HEK293T (cell line): ENCODE measurements at regions not wholly inside any gene's neighbourhood (a gene's known extent, or its start where the extent isn't known, plus 50 kb on each side); places are given as distances from the start of the nearest gene placed in this dataset.

Experiments used
- CTCF ChIA-PET: fragments of 350-600 bp; formaldehyde crosslinking; extraction: SDS; loops from one replicate; lab custom pipeline; 2021; ENCODE audit warnings: antibody characterized with exemption, inconsistent platforms; lab: Yijun Ruan, JAX
- POLR2A ChIA-PET: fragments of 350-600 bp; formaldehyde crosslinking; extraction: SDS; loops from one replicate; lab custom pipeline; 2020; ENCODE audit warnings: antibody characterized with exemption, inconsistent platforms; lab: Yijun Ruan, JAX
- DNase-seq: peaks from one replicate; pipeline ENCODE4 v3.0.0; 2012; ENCODE audit warnings: mixed read lengths; ENCODE audit errors: extremely low spot score
- ARNT ChIP-seq: fragments of 450-650 bp; IDR thresholded peaks from 2 replicates; pipeline ENCODE4 v1.6.1; 2017; ENCODE audit warnings: mild to moderate bottlenecking
- BHLHE40 ChIP-seq: fragments of 450-650 bp; IDR thresholded peaks from 2 replicates; pipeline ENCODE4 v1.6.1; 2016; ENCODE audit warnings: mild to moderate bottlenecking, moderate library complexity, borderline replicate concordance
- CTBP1 ChIP-seq: fragments of 450-650 bp; IDR thresholded peaks from 2 replicates; pipeline ENCODE4 v1.6.1; 2016; ENCODE audit warnings: borderline replicate concordance
- ELF4 ChIP-seq: fragments of 450-650 bp; IDR thresholded peaks from 2 replicates; pipeline ENCODE4 v1.6.1; 2017; ENCODE audit warnings: antibody characterized with exemption
- FOXA1 ChIP-seq: fragments of 450-650 bp; IDR thresholded peaks from 2 replicates; pipeline ENCODE4 v1.6.1; 2016; ENCODE audit warnings: mild to moderate bottlenecking
- FOXK2 ChIP-seq: fragments of 450-650 bp; IDR thresholded peaks from 2 replicates; pipeline ENCODE4 v1.6.1; 2016; ENCODE audit warnings: mild to moderate bottlenecking
- FOXM1 ChIP-seq: fragments of 450-650 bp; IDR thresholded peaks from 2 replicates; pipeline ENCODE4 v1.6.1; 2017; ENCODE audit warnings: mild to moderate bottlenecking, borderline replicate concordance
- HDGF ChIP-seq: fragments of 450-650 bp; IDR thresholded peaks from 2 replicates; pipeline ENCODE4 v1.6.1; 2017; ENCODE audit warnings: antibody characterized with exemption, borderline replicate concordance
- L3MBTL2 ChIP-seq: fragments of 450-650 bp; conservative IDR thresholded peaks from 2 replicates; pipeline ENCODE4 v1.6.1; 2016; ENCODE audit warnings: mild to moderate bottlenecking
- LEF1 ChIP-seq: fragments of 450-650 bp; IDR thresholded peaks from 2 replicates; pipeline ENCODE4 v1.6.1; 2017; ENCODE audit warnings: mild to moderate bottlenecking, borderline replicate concordance
- NFRKB ChIP-seq: fragments of 450-650 bp; IDR thresholded peaks from 2 replicates; pipeline ENCODE4 v1.6.1; 2016; ENCODE audit warnings: mild to moderate bottlenecking, moderate library complexity
- PKNOX1 ChIP-seq: fragments of 450-650 bp; IDR thresholded peaks from 2 replicates; pipeline ENCODE4 v1.6.1; 2016
- SP1 ChIP-seq: fragments of 450-650 bp; IDR thresholded peaks from 2 replicates; pipeline ENCODE4 v1.6.1; 2017
- SUZ12 ChIP-seq: fragments of 450-650 bp; IDR thresholded peaks from 2 replicates; pipeline ENCODE4 v1.6.1; 2016; ENCODE audit warnings: mild to moderate bottlenecking
- TARDBP ChIP-seq: fragments of 450-650 bp; IDR thresholded peaks from 2 replicates; pipeline ENCODE4 v1.6.1; 2016
- ZNF384 ChIP-seq: fragments of 450-650 bp; IDR thresholded peaks from 2 replicates; pipeline ENCODE4 v1.6.1; 2016

- TF ChIP-seq BHLHE40 (no peak), CTBP1 (no peak), FOXM1 (no peak), PKNOX1 (no peak), TARDBP (no peak), LEF1 (no peak), SP1 (no peak), HDGF (no peak), ZNF384 (no peak), FOXA1 (no peak), NFRKB (no peak), L3MBTL2 (no peak), SUZ12 (no peak), ARNT (no peak), FOXK2 (no peak)
- ChIA-PET POLR2A (no interaction called here), CTCF (no interaction called here)
- DNase-seq, result no peak
Measured at GRCh38 chr13:73274147-73274546, 215.3 kb downstream of the KLF5 start.

- TF ChIP-seq PKNOX1 (no peak), L3MBTL2 (no peak), ZNF384 (no peak), FOXA1 (no peak), FOXK2 (no peak), BHLHE40 (no peak), NFRKB (no peak), SUZ12 (no peak), ELF4 (no peak), LEF1 (no peak), ARNT (no peak), HDGF (no peak), TARDBP (no peak), SP1 (no peak), FOXM1 (no peak), CTBP1 (no peak)
- ChIA-PET CTCF (no interaction called here), POLR2A (no interaction called here)
- no peak for DNase-seq
Measured at GRCh38 chr13:73273745-73274144, 214.9 kb downstream of the KLF5 start.

- TF ChIP-seq PKNOX1, result no peak
- TF ChIP-seq ARNT, result no peak
- no peak for TF ChIP-seq L3MBTL2
- no peak for TF ChIP-seq LEF1
- no peak for TF ChIP-seq FOXM1
- no peak for TF ChIP-seq ZNF384
- TF ChIP-seq ELF4, result no peak
- TF ChIP-seq NFRKB, result no peak
- TF ChIP-seq CTBP1, result no peak
- no peak for TF ChIP-seq FOXA1
- no peak for TF ChIP-seq TARDBP
- TF ChIP-seq HDGF, result no peak
- no peak for TF ChIP-seq SP1
- no peak for TF ChIP-seq FOXK2
- no peak for TF ChIP-seq SUZ12
- DNase-seq, result no peak
- POLR2A ChIA-PET, result no interaction called here
- CTCF ChIA-PET, result interaction anchor here (1.2 kb wide), 2 partner anchors 13 to 18 kb away, joined by 3 to 4 read pairs; no protein-coding TSS in a partner anchor
Measured at GRCh38 chr13:73273276-73273675, 214.5 kb downstream of the KLF5 start.

GRCh38 chr13:73272831-73273230 lies 214.0 kb downstream of the KLF5 start:
- ChIA-PET CTCF (interaction anchor here (1.2 kb wide), 2 partner anchors 13 to 19 kb away, joined by 3 to 4 read pairs; no protein-coding TSS in a partner anchor), POLR2A (no interaction called here)
- TF ChIP-seq LEF1, result no peak
- no peak for TF ChIP-seq ZNF384
- no peak for TF ChIP-seq ARNT
- TF ChIP-seq HDGF, result no peak
- TF ChIP-seq FOXA1, result no peak
- TF ChIP-seq FOXM1, result no peak
- no peak for TF ChIP-seq ELF4
- TF ChIP-seq TARDBP, result no peak
- no peak for TF ChIP-seq NFRKB
- no peak for TF ChIP-seq SP1
- TF ChIP-seq PKNOX1, result no peak
- no peak for TF ChIP-seq FOXK2
- no peak for DNase-seq

GRCh38 chr13:73268306-73268705 lies 209.5 kb downstream of the KLF5 start:
- DNase-seq, result no peak

More at GRCh38 chr13:73268306-73268705, 209.5 kb downstream of the KLF5 start:
- ChIA-PET POLR2A (no interaction called here), CTCF (no interaction called here)
- no peak for TF ChIP-seq LEF1
- TF ChIP-seq L3MBTL2, result no peak
- TF ChIP-seq ELF4, result no peak
- no peak for TF ChIP-seq FOXA1
- no peak for TF ChIP-seq HDGF
- no peak for TF ChIP-seq BHLHE40
- no peak for TF ChIP-seq TARDBP
- no peak for TF ChIP-seq SP1
- TF ChIP-seq FOXM1, result no peak
- TF ChIP-seq CTBP1, result no peak
- no peak for TF ChIP-seq PKNOX1
- TF ChIP-seq ZNF384, result no peak
- no peak for TF ChIP-seq NFRKB
